Gastroesophageal sphincter (tissue), 4 donors: ENCODE measurements at regions not wholly inside any gene's neighbourhood (a gene's known extent, or its start where the extent isn't known, plus 50 kb on each side); places are given as distances from the start of the nearest gene placed in this dataset.

Experiments used
- ATAC-seq: fragments of 150-250 bp; one replicate; pipeline ENCODE4 v1.9.1; 2016; ENCODE audit warnings: mild to moderate bottlenecking, moderate library complexity
- H3K27ac ChIP-seq, 4 donors: fragments of 200-600 bp; sonication (generic) in 3 of 4; 1 replicate in 3 of 4; 2 replicates in 1 of 4; pipeline ENCODE4 v1.5.1; 2016 to 2019
- H3K27me3 ChIP-seq: fragments of 200-600 bp; sonication (generic); one replicate; pipeline ENCODE4 v1.5.1; 2019
- H3K36me3 ChIP-seq, 2 donors: fragments of 200-600 bp; sonication (generic); one replicate each; pipeline ENCODE4 v1.5.1; 2019; ENCODE audit warnings: control low read depth in 1 of 2
- H3K4me1 ChIP-seq, 3 donors: fragments of 200-600 bp; sonication (generic); 1 replicate in 2 of 3; 2 replicates in 1 of 3; pipeline ENCODE4 v1.5.1; 2016 to 2019; ENCODE audit warnings: control low read depth in 2 of 3
- H3K4me3 ChIP-seq, 2 donors: fragments of 200-600 bp; sonication (generic); one replicate each; pipeline ENCODE4 v1.5.1; 2019; ENCODE audit warnings: mild to moderate bottlenecking in 1 of 2, moderate library complexity in 1 of 2
- H3K9me3 ChIP-seq, 3 donors: fragments of 200-600 bp; sonication (generic); one replicate each; pipeline ENCODE4 v1.5.1; 2017 to 2019; ENCODE audit warnings: control low read depth in 2 of 3
- CTCF ChIP-seq, 4 experiments: fragments of 200-600 bp in 2 of 4; fragments of 450-650 bp in 2 of 4; sonication (generic) in 1 of 4; IDR thresholded peaks; one replicate each; pipeline ENCODE4 v1.5.1; 2017 to 2019; ENCODE audit warnings: antibody characterized with exemption in 4 of 4, mild to moderate bottlenecking in 2 of 4, moderate library complexity in 2 of 4
- EP300 ChIP-seq: sonication (generic); formaldehyde crosslinking; IDR thresholded peaks from one replicate; pipeline ENCODE4 v1.6.1; 2017; ENCODE audit warnings: antibody characterized with exemption, mild to moderate bottlenecking
- POLR2A ChIP-seq, 2 donors: fragments of 450-650 bp; IDR thresholded peaks; one replicate each; pipeline ENCODE4 v1.6.1; 2017; ENCODE audit warnings: antibody characterized with exemption in 2 of 2, mild to moderate bottlenecking in 2 of 2, moderate library complexity in 1 of 2
- POLR2AphosphoS5 ChIP-seq: sonication (generic); formaldehyde crosslinking; IDR thresholded peaks from one replicate; pipeline ENCODE4 v1.6.1; 2017; ENCODE audit warnings: antibody characterized with exemption
- WGBS, 2 donors: methylation state at CpG; one replicate each; pipeline ENCODE4 v1.1.5; 2018; ENCODE audit warnings: low coverage in 1 of 2; 5-methylcytosine and 5-hydroxymethylcytosine counted together

GRCh38 chr7:85823396-85824080 is 636.7 kb upstream of the SEMA3D start:
- Histone ChIP-seq H3K4me3 (no peak overlapping the region), H3K4me1 (no peaks in the 10 kb centered on the region), H3K27ac (no peak overlapping the region), H3K27me3 (no peaks in the 10 kb centered on the region), H3K36me3 (no peaks in the 10 kb centered on the region), H3K9me3 (no peaks in the 10 kb centered on the region)
- no peak for TF ChIP-seq EP300
- WGBS, 2 donors, result 68 to 82% methylated on average over 7 to 8 of the region's 8 CpGs
- ATAC-seq, result no peak

- no peaks in the 10 kb centered on the region for H3K4me1 ChIP-seq
- no peaks in the 10 kb centered on the region for H3K9me3 ChIP-seq
- H3K27me3 ChIP-seq, result no peaks in the 10 kb centered on the region
- H3K27ac ChIP-seq, result no peak overlapping the region
- no peaks in the 10 kb centered on the region for H3K36me3 ChIP-seq
- no peak for ATAC-seq
- no peak overlapping the region for H3K4me3 ChIP-seq
- WGBS, 2 donors, result 80% methylated on average over 1 of the region's 4 CpGs; no CpG with 5 or more reads in 1 of the 2 donors
- TF ChIP-seq POLR2AphosphoS5 (no peak), EP300 (no peak)
Measured at GRCh38 chr7:85821926-85822325, 635.1 kb upstream of the SEMA3D start.

GRCh38 chr7:85820702-85821443 is 634.0 kb upstream of the SEMA3D start:
- H3K9me3 ChIP-seq, result no peaks in the 10 kb centered on the region
- no peaks in the 10 kb centered on the region for H3K36me3 ChIP-seq
- TF ChIP-seq CTCF (IDR thresholded peaks at IDR 0.05) (no peak), EP300 (no peak), POLR2AphosphoS5 (no peak), POLR2A (IDR thresholded peaks at IDR 0.05) (no peak)
- no peak overlapping the region for H3K27ac ChIP-seq
- WGBS, 2 donors, result 60% methylated on average over 1 of the region's 5 CpGs; no CpG with 5 or more reads in 1 of the 2 donors
- H3K27me3 ChIP-seq, result no peaks in the 10 kb centered on the region
- H3K4me3 ChIP-seq, result no peak overlapping the region
- no peaks in the 10 kb centered on the region for H3K4me1 ChIP-seq
- no peak for ATAC-seq

- Histone ChIP-seq H3K4me3 (no peak overlapping the region), H3K36me3 (no peaks in the 10 kb centered on the region), H3K4me1 (no peaks in the 10 kb centered on the region), H3K9me3 (no peaks in the 10 kb centered on the region), H3K27ac (no peak overlapping the region), H3K27me3 (no peaks in the 10 kb centered on the region)
- no peak for ATAC-seq
- TF ChIP-seq EP300 (no peak), POLR2AphosphoS5 (no peak), CTCF (IDR thresholded peaks at IDR 0.05) (no peak), POLR2A (IDR thresholded peaks at IDR 0.05) (no peak)
Measured at GRCh38 chr7:85815526-85815925, 628.7 kb upstream of the SEMA3D start.

- H3K27ac ChIP-seq, result no peak overlapping the region
- H3K9me3 ChIP-seq, result no peaks in the 10 kb centered on the region
- no peak overlapping the region for H3K4me3 ChIP-seq
- no peaks in the 10 kb centered on the region for H3K27me3 ChIP-seq
- no peaks in the 10 kb centered on the region for H3K4me1 ChIP-seq
- no peaks in the 10 kb centered on the region for H3K36me3 ChIP-seq
- TF ChIP-seq POLR2AphosphoS5 (no peak), CTCF (IDR thresholded peaks at IDR 0.05) (no peak), EP300 (no peak), POLR2A (IDR thresholded peaks at IDR 0.05) (no peak)
- no peak for ATAC-seq
Measured at GRCh38 chr7:85806321-85806720, 619.5 kb upstream of the SEMA3D start.

- no peaks in the 10 kb centered on the region for H3K27me3 ChIP-seq
- no peak overlapping the region for H3K4me3 ChIP-seq
- no peaks in the 10 kb centered on the region for H3K4me1 ChIP-seq
- TF ChIP-seq POLR2A (IDR thresholded peaks at IDR 0.05), result no peak
- TF ChIP-seq EP300, result no peak
- no peak for TF ChIP-seq POLR2AphosphoS5
- TF ChIP-seq CTCF (IDR thresholded peaks at IDR 0.05), result no peak
- H3K27ac ChIP-seq, result no peak overlapping the region
- no peaks in the 10 kb centered on the region for H3K9me3 ChIP-seq
- no peak for ATAC-seq
- H3K36me3 ChIP-seq, result no peaks in the 10 kb centered on the region
Measured at GRCh38 chr7:85805656-85806055, 618.8 kb upstream of the SEMA3D start.
